HCT116 (cell line): ENCODE measurements at regions not wholly inside any gene's neighbourhood (a gene's known extent, or its start where the extent isn't known, plus 50 kb on each side); places are given as distances from the start of the nearest gene placed in this dataset.

ENCODE experiments used
- ATAC-seq: fragments of 200-7000 bp; cut with Tn5 transposase; 2 replicates; pipeline ENCODE4 v1.9.1; 2020; ENCODE audit warnings: mild to moderate bottlenecking, moderate library complexity
- BruUV-seq: library from RNA; stranded (reverse); fragments of 400-500 nt; replicated peaks from 2 replicates; lab custom pipeline; 2021; lab: Mats Ljungman, UMichigan
- CTCF ChIA-PET: fragments of 300-600 bp; sonication (Branson Sonifier 250); formaldehyde crosslinking; loops from one replicate; lab custom pipeline; 2021; ENCODE audit warnings: antibody characterized with exemption; lab: Charles Lee
- POLR2A ChIA-PET: fragments of 300-600, 350-600 bp; sonication (Branson Sonifier 250); formaldehyde crosslinking; loops from one replicate; lab custom pipeline; 2021; ENCODE audit warnings: antibody characterized with exemption; lab: Charles Lee
- RAD21 ChIA-PET, 2 experiments: fragments of 300-600 bp; sonication (Branson Sonifier 250); formaldehyde crosslinking; loops; one replicate each; lab custom pipeline; 2023; ENCODE audit warnings: low total read pairs in 2 of 2; ENCODE audit not compliant: uncharacterized antibody in 2 of 2, unreplicated experiment in 2 of 2, low non-redundant PET in 1 of 2; lab: Charles Lee
- DNase-seq: peaks from one replicate; pipeline ENCODE4 v3.0.0-alpha.2; 2010; ENCODE audit warnings: low read depth, low spot score
- H2AFZ ChIP-seq: fragments of 200-600 bp; shearing (Covaris generic), sonication (generic); 2 replicates; pipeline ENCODE4 v1.6.1; 2017; ENCODE audit warnings: low read depth, mixed run types, mixed read lengths, antibody characterized with exemption, low read length; ENCODE audit not compliant: poor library complexity, severe bottlenecking
- H3K27ac ChIP-seq: 2 replicates; pipeline ENCODE4 v1.5.1; 2012; ENCODE audit warnings: low read depth, low read length
- H3K27me3 ChIP-seq: fragments of 200-600 bp; sonication (generic); 2 replicates; pipeline ENCODE4 v1.6.1; 2016; ENCODE audit warnings: mixed run types, low read length, mixed read lengths; ENCODE audit not compliant: insufficient read depth
- H3K36me3 ChIP-seq, 2 experiments: fragments of 200-500 bp in 1 of 2; fragments of 200-600 bp in 1 of 2; sonication (Bioruptor generic) in 1 of 2; sonication (generic) in 1 of 2; 2 replicates each; pipeline versions ENCODE4 v1.5.1 to v1.6.1; 2014 to 2016; ENCODE audit warnings: low read length in 2 of 2, inconsistent platforms in 1 of 2, mixed read lengths in 1 of 2, mixed run types in 1 of 2; ENCODE audit not compliant: insufficient read depth in 2 of 2, control insufficient read depth in 1 of 2
- H3K4me1 ChIP-seq, 2 experiments: fragments of 200-600 bp in 1 of 2; sonication (generic) in 1 of 2; 2 replicates each; pipeline versions ENCODE4 v1.5.1 to v1.6.1; 2012 to 2017; ENCODE audit warnings: low read length in 2 of 2, inconsistent platforms in 1 of 2, mild to moderate bottlenecking in 1 of 2, mixed read lengths in 1 of 2, mixed run types in 1 of 2, moderate library complexity in 1 of 2; ENCODE audit not compliant: insufficient read depth in 2 of 2, control insufficient read depth in 1 of 2
- H3K4me2 ChIP-seq: fragments of 200-600 bp; sonication (generic); 2 replicates; pipeline ENCODE4 v1.6.1; 2017; ENCODE audit warnings: mixed run types, low read length, mixed read lengths
- H3K4me3 ChIP-seq, 2 experiments: fragments of 200-600 bp in 1 of 2; sonication (generic) in 1 of 2; replicated peaks in 1 of 2; 2 replicates each; pipeline ENCODE4 v1.5.1; 2011 to 2016; ENCODE audit warnings: low read length in 2 of 2, control low read depth in 1 of 2, low read depth in 1 of 2, mild to moderate bottlenecking in 1 of 2, mixed read lengths in 1 of 2, mixed run types in 1 of 2
- H3K79me2 ChIP-seq: fragments of 200-600 bp; sonication (generic); 2 replicates; pipeline ENCODE4 v1.6.1; 2017; ENCODE audit warnings: mild to moderate bottlenecking, mixed run types, low read length, moderate library complexity, mixed read lengths; ENCODE audit not compliant: insufficient read depth
- H3K9ac ChIP-seq: fragments of 200-600 bp; sonication (generic); 2 replicates; pipeline ENCODE4 v1.6.1; 2016; ENCODE audit warnings: low read length, mixed read lengths
- H3K9me2 ChIP-seq: fragments of 200-600 bp; sonication (generic), shearing (Covaris generic); 2 replicates; pipeline ENCODE4 v1.6.1; 2017; ENCODE audit warnings: mixed run types, mild to moderate bottlenecking, moderate library complexity; ENCODE audit not compliant: insufficient read depth
- H3K9me3 ChIP-seq, 2 experiments: fragments of 200-500 bp in 1 of 2; fragments of 200-600 bp in 1 of 2; sonication (Bioruptor generic) in 1 of 2; sonication (generic) in 1 of 2; 2 replicates each; pipeline ENCODE4 v1.6.1; 2014 to 2017; ENCODE audit warnings: low read length in 2 of 2, mixed read lengths in 2 of 2, inconsistent platforms in 1 of 2, low read depth in 1 of 2, mild to moderate bottlenecking in 1 of 2, mixed run types in 1 of 2, moderate library complexity in 1 of 2; ENCODE audit not compliant: control insufficient read depth in 1 of 2, insufficient read depth in 1 of 2
- H4K20me1 ChIP-seq: fragments of 200-600 bp; sonication (generic), shearing (Covaris generic); 2 replicates; pipeline ENCODE4 v1.6.1; 2017; ENCODE audit warnings: mixed run types, mild to moderate bottlenecking, moderate library complexity; ENCODE audit not compliant: insufficient read depth
- CBX3 ChIP-seq: IDR thresholded peaks from 2 replicates; pipeline ENCODE4 v1.6.1; 2012; ENCODE audit warnings: low read depth
- CEBPB ChIP-seq: IDR thresholded peaks from 2 replicates; pipeline ENCODE4 v1.6.1; 2012; ENCODE audit warnings: low read depth
- EGR1 ChIP-seq: IDR thresholded peaks from 2 replicates; pipeline ENCODE4 v1.6.1; 2012; ENCODE audit warnings: low read depth
- ELF1 ChIP-seq: IDR thresholded peaks from 2 replicates; pipeline ENCODE4 v1.6.1; 2012; ENCODE audit warnings: low read depth, borderline replicate concordance
- EZH2 ChIP-seq: fragments of 200-600 bp; sonication (generic); IDR thresholded peaks from 2 replicates; pipeline ENCODE4 v1.6.1; 2017; ENCODE audit warnings: antibody characterized with exemption, mixed run types
- EZH2phosphoT487 ChIP-seq: fragments of 200-600 bp; IDR thresholded peaks from 2 replicates; pipeline ENCODE4 v1.6.1; 2018; ENCODE audit warnings: antibody characterized with exemption, borderline replicate concordance
- FOSL1 ChIP-seq: IDR thresholded peaks from 2 replicates; pipeline ENCODE4 v1.6.1; 2012; ENCODE audit warnings: low read depth
- JUND ChIP-seq: IDR thresholded peaks from 2 replicates; pipeline ENCODE4 v1.6.1; 2012
- POLR2AphosphoS5 ChIP-seq: IDR thresholded peaks from 2 replicates; pipeline ENCODE4 v1.6.1; 2011; ENCODE audit warnings: mild to moderate bottlenecking, low read depth, low read length, moderate library complexity
- RAD21 ChIP-seq: IDR thresholded peaks from 2 replicates; pipeline ENCODE4 v1.6.1; 2012; ENCODE audit warnings: low read depth, mild to moderate bottlenecking
- SIN3A ChIP-seq: IDR thresholded peaks from 2 replicates; pipeline ENCODE4 v1.6.1; 2012; ENCODE audit warnings: low read depth
- SP1 ChIP-seq: IDR thresholded peaks from 2 replicates; pipeline ENCODE4 v1.6.1; 2012; ENCODE audit warnings: low read depth
- ZNF274 ChIP-seq: fragments of 200-500 bp; sonication (Bioruptor generic); IDR thresholded peaks from 2 replicates; pipeline ENCODE4 v1.6.1; 2014; ENCODE audit warnings: mild to moderate bottlenecking, low read depth, low read length, inconsistent platforms
- intact Hi-C: fragments of 100-400 bp; cut with micrococcal nuclease; formaldehyde crosslinking; loops from 2 replicates; pipeline ENCODE4 v1.10.0; 2022
- TF ChIP-seq, protein P1 (sequence below): IDR thresholded peaks from 2 replicates; pipeline ENCODE4 v1.6.1; 2012

DNA sequence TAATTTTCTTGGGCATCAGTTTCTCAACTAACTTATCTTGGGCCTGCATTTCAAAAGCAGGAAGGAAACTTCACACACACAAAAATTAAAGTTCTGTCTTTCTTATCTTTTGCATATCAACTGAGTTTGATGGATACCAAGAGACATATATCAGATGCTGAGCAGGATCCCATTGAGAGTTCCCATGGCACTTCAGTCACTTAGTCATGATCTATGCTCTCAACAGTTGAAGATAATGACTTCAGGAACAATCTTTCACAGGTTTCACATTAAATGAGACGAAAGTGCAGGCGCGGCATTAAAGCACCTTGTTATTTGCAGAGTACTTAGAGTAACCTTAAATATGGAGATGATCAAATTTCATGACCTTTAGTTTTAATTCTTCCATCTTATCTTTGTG is 2139.8 kb upstream of the CELF4 start:
- no peak for DNase-seq
- ATAC-seq = no peak
- H3K79me2 ChIP-seq = no peaks in the 10 kb centered on the region
- no peak overlapping the region for H2AFZ ChIP-seq
- no peaks in the 10 kb centered on the region for H3K27me3 ChIP-seq
- POLR2A ChIA-PET = no interaction called here
- H3K4me3 ChIP-seq = no peak overlapping the region
- no peaks in the 10 kb centered on the region for H3K4me1 ChIP-seq
- H4K20me1 ChIP-seq = no peaks in the 10 kb centered on the region
- CTCF ChIA-PET = no interaction called here
- RAD21 ChIA-PET = no interaction called here
- 0 out of 4 replicates have a peak, but pooled peaks cover 0 to 2% of the 10 kb centered on the region in 2 experiments for H3K9me3 ChIP-seq
- no peak overlapping the region for H3K27ac ChIP-seq
- intact Hi-C loops = no loop called here
- no peak overlapping the region for H3K9ac ChIP-seq
- no peak for TF ChIP-seq EZH2phosphoT487
- no peak for TF ChIP-seq POLR2AphosphoS5
- TF ChIP-seq, protein P1, sequence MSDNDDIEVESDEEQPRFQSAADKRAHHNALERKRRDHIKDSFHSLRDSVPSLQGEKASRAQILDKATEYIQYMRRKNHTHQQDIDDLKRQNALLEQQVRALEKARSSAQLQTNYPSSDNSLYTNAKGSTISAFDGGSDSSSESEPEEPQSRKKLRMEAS = no peak
- TF ChIP-seq CBX3 = no peak
- no peak for TF ChIP-seq SIN3A
- TF ChIP-seq FOSL1 = no peak
- no peak for TF ChIP-seq RAD21
- no peak for TF ChIP-seq ELF1
- H3K9me2 ChIP-seq = no peaks in the 10 kb centered on the region
- BruUV-seq = no TSS peak
- no peak overlapping the region for H3K4me2 ChIP-seq
- no peaks in the 10 kb centered on the region for H3K36me3 ChIP-seq

DNA sequence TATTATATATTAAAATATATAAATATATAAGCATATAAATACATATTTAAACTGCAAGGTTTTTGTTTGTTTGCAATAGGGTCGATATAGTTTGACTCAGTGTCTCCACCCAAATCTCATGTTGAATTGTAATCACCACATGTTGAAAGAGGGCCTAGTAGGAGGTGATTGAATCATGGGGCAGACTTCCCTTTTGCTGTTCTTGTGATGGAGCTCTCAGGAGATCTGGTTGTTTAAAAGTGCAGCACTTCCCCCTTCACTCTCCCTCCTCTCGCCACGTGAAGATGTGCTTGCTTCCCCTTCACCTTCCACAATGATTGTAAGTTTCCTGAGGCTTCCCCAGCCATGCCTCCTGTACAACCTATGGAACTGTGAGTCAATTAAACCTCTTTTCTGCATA is 2137.3 kb upstream of the CELF4 start:
- intact Hi-C loops = no loop called here
- CTCF ChIA-PET = no interaction called here

More for the DNA sequence above, 2137.3 kb upstream of the CELF4 start:
- RAD21 ChIA-PET = no interaction called here
- H2AFZ ChIP-seq = no peak overlapping the region
- no TSS peak for BruUV-seq
- H4K20me1 ChIP-seq = no peaks in the 10 kb centered on the region
- 0 out of 4 replicates have a peak, but pooled peaks cover 0 to 2% of the 10 kb centered on the region in 2 experiments for H3K9me3 ChIP-seq
- no peak overlapping the region for H3K9ac ChIP-seq
- no peaks in the 10 kb centered on the region for H3K4me1 ChIP-seq
- POLR2A ChIA-PET = no interaction called here
- no peak for ATAC-seq
- DNase-seq = no peak
- no peak overlapping the region for H3K4me2 ChIP-seq
- no peak overlapping the region for H3K4me3 ChIP-seq
- no peaks in the 10 kb centered on the region for H3K79me2 ChIP-seq
- H3K27me3 ChIP-seq = no peaks in the 10 kb centered on the region
- H3K27ac ChIP-seq = no peak overlapping the region
- no peak for TF ChIP-seq EGR1
- TF ChIP-seq ZNF274 = no peak
- no peak for TF ChIP-seq JUND
- no peak for TF ChIP-seq CEBPB
- no peak for TF ChIP-seq SIN3A
- TF ChIP-seq CBX3 = no peak
- no peak for TF ChIP-seq FOSL1
- no peak for TF ChIP-seq ELF1
- no peak for TF ChIP-seq EZH2
- TF ChIP-seq, protein P1 = no peak
- TF ChIP-seq SP1 = no peak
- no peaks in the 10 kb centered on the region for H3K9me2 ChIP-seq
- H3K36me3 ChIP-seq = no peaks in the 10 kb centered on the region
